Activated T-helper 1 cell treated with anti-CD3 and anti-CD28 coated beads, Interleukin-12 subunit alpha, Interleukin-12 subunit beta, Interleukin-2, Interleukin-4 antibody, amounts not matched to agents 30 ng/mL and 10 ng/mL and 1 ng/mL, durations not matched to agents 14 hours and 24 hours and 36 hours (primary cell): ENCODE measurements at regions not wholly inside any gene's neighbourhood (a gene's known extent, or its start where the extent isn't known, plus 50 kb on each side); places are given as distances from the start of the nearest gene placed in this dataset.

Experiments
- DNase-seq: peaks from one replicate; pipeline ENCODE4 v3.0.0; 2021; ENCODE audit warnings: low spot score
- H3K27ac Mint-ChIP-seq: one replicate; pipeline ENCODE4 v1.8.0; 2021; ENCODE audit warnings: mild to moderate bottlenecking, mixed read lengths
- H3K27me3 Mint-ChIP-seq: one replicate; pipeline ENCODE4 v1.8.0; 2022; ENCODE audit warnings: mild to moderate bottlenecking, moderate library complexity, mixed read lengths; ENCODE audit not compliant: insufficient read depth
- H3K36me3 Mint-ChIP-seq: one replicate; pipeline ENCODE4 v1.8.0; 2021; ENCODE audit warnings: low read depth, mixed read lengths
- H3K4me1 Mint-ChIP-seq: one replicate; pipeline ENCODE4 v1.8.0; 2021; ENCODE audit warnings: low read depth, mixed read lengths
- H3K4me3 Mint-ChIP-seq: one replicate; pipeline ENCODE4 v1.8.0; 2021; ENCODE audit warnings: mild to moderate bottlenecking, moderate library complexity, mixed read lengths
- H3K9me3 Mint-ChIP-seq: one replicate; pipeline ENCODE4 v1.8.0; 2021; ENCODE audit warnings: mixed read lengths
- intact Hi-C: fragments of 100-400 bp; cut with micrococcal nuclease; formaldehyde crosslinking; loops from one replicate; pipeline ENCODE4 v1.15.1; 2024

DNA sequence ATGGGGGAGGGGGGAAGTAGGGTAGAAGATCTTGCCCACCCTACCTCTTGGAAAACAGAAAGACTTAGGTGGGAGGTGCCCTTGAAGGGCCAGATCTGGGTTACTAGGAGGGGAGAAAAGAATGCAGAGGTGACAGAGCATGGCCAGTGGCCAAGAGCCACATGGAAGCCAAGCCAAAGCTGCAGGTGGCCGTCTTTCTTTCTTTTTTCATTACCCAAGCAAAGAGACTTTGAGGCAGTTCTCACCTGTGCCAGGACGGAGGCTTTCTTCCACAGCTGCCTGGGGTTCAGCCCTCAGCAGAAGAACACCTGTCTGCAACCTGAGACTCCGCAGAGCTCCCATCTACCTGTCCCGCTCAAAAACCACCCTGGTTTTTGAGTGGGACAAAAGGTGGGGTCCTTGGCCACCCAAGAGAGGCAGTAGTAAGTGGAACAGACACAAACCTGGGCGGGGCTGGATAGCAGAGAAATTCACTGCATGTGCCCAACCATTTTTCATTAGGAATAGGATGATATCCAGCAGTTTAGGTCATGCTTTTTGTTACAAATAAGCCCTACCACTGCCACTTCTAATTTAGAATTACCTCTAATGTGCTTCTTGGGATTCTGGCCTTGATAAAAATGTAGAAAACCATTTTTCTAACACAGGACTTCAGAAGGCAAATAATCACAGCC lies 116.5 kb downstream of the DYRK2 start:
- no peaks in the 10 kb centered on the region for H3K9me3 Mint-ChIP-seq
- DNase-seq: no peak
- H3K36me3 Mint-ChIP-seq: no peaks in the 10 kb centered on the region
- no peaks in the 10 kb centered on the region for H3K4me1 Mint-ChIP-seq
- H3K27ac Mint-ChIP-seq: no peak overlapping the region
- no peak overlapping the region for H3K4me3 Mint-ChIP-seq
- intact Hi-C loops: no loop called here
- H3K27me3 Mint-ChIP-seq: no peaks in the 10 kb centered on the region

DNA sequence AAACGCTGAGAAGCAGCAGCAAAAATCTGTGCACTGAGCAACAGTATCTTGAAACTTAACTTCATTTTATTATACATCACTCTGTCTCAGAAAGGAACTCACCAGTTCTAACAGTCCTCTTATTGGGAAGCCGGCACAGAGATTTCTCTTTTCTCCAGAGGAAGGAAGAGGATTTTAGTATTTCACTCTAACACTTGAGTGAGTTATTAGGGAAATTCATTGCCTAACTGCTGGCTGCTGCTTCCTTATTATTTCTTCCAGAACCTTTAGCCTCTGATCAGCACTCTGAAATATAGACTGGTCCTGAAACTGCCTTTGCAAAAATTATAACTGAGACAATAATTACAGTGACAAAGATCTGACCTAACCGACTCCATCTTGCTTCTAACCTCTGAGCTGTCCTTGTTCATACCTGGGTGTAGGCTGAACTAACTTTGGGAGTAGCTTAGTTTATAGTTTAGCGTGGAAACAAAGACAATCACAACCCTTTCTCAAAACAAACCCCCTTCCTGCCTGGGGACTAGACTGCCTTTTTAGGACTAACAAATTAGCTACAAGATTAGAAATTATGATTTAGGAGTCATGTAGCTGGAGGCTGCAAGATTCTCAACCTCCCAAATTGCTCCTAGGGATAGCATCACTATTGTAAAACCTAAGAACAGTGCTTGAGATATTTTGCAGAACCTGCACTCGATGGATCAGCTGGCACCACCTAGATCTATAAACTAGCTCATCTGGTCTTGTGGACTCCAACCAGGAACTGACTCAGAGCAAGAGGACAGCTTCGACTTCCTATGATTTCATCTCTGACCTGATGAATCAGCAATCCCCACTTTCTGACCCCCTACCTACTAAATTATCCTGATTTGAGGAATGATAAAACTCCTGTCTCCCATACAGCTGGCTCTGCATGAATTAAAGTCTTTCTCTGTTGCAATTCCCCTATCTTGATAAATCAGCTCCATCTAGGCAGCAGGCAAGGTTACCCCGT lies 117.5 kb downstream of the DYRK2 start:
- DNase-seq: no peak
- Mint-ChIP-seq H3K9me3 (no peaks in the 10 kb centered on the region), H3K27ac (no peak overlapping the region), H3K4me3 (no peak overlapping the region), H3K27me3 (no peaks in the 10 kb centered on the region), H3K4me1 (no peaks in the 10 kb centered on the region), H3K36me3 (no peaks in the 10 kb centered on the region)
- intact Hi-C loops: no loop called here

DNA sequence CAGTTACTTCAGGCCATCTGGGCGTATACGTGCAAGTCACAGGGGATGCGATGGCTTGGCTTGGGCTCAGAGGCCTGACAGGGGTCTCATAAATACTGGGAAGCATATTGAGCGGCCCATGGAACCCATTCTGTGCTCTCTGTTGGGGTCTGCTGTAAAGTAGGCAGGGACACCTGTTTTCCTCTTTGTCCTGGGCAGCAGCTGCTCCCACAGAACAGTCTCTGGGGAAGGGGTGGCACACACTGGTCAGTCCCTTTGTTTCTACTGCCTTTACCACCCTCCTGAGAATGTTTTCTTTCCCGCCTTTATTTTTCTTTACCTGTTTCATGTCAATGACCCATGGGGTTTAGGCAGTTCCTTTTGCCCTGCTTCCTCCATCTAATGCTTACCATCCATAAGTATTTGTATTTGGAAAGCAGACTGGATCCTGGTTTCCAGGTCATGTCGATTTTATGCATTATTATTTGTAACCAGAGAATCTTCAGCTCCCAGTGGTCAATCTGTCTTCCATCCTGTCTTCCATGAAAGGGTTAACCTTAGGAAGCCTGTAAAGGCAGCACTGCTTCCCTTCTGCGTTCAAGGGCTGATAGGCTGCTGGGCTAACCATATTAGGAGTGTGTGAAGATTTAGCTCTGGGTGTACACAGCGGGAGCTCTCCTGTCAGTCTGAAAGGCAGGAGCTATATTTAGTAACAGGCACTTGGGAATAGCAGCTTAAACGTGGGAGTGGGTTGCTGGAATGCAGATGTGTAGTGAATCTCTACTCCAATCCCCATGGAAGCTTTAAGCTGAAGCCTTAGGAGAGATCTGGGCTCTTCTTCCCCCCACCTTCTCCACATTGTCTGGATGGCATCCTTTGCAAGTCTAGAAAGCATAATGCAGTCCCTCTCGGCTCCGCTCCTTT lies 124.0 kb downstream of the DYRK2 start:
- H3K36me3 Mint-ChIP-seq: no peaks in the 10 kb centered on the region
- no peak overlapping the region for H3K27ac Mint-ChIP-seq

GRCh38 chr12:67773896-67774295 lies 125.4 kb downstream of the DYRK2 start:
- DNase-seq: no peak
- H3K4me3 Mint-ChIP-seq: no peak overlapping the region
- no peak overlapping the region for H3K27ac Mint-ChIP-seq
- H3K27me3 Mint-ChIP-seq: no peaks in the 10 kb centered on the region
- intact Hi-C loops: no loop called here
- H3K9me3 Mint-ChIP-seq: no peaks in the 10 kb centered on the region
- H3K36me3 Mint-ChIP-seq: no peaks in the 10 kb centered on the region
- no peaks in the 10 kb centered on the region for H3K4me1 Mint-ChIP-seq

More for the DNA sequence above, 124.0 kb downstream of the DYRK2 start:
- Mint-ChIP-seq H3K4me1 (no peaks in the 10 kb centered on the region), H3K9me3 (no peaks in the 10 kb centered on the region), H3K4me3 (no peak overlapping the region), H3K27me3 (no peaks in the 10 kb centered on the region)
- intact Hi-C loops: no loop called here
- DNase-seq: no peak

DNA sequence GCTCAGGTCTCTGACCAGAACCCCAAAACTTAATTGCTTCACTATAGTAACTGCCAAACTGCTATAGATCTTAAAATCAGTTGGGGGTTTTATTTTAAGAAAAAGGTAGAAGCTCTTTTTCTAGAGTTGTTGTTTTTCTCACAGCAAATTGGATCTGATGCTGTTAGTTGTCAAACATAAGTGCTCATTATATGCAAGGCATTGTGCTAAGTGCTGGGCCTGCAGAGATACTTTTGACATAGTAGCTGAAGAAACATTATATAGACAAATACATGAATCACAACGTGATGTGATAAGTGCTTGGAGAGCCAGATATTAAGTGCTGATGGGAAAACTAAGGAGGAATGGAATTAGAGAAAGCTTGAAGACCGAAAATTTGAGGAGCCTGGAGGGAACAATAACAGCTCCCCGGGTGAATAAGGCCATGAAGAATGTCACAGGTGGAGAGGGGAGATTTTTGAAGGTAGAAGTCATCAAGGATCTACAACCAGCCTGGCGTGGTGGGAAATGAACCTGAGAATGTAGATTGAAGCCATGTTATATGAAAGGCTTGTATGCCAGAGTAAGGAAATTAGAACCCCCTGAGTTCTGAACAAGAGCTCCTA lies 126.5 kb downstream of the DYRK2 start:
- H3K9me3 Mint-ChIP-seq: no peaks in the 10 kb centered on the region
- H3K4me1 Mint-ChIP-seq: no peaks in the 10 kb centered on the region
- H3K27me3 Mint-ChIP-seq: no peaks in the 10 kb centered on the region
- intact Hi-C loops: no loop called here
- no peak overlapping the region for H3K4me3 Mint-ChIP-seq
- H3K27ac Mint-ChIP-seq: no peak overlapping the region
- no peak for DNase-seq
- no peaks in the 10 kb centered on the region for H3K36me3 Mint-ChIP-seq

GRCh38 chr12:67780580-67781084 lies 132.1 kb downstream of the DYRK2 start:
- intact Hi-C loops: no loop called here
- H3K36me3 Mint-ChIP-seq: no peaks in the 10 kb centered on the region
- no peak for DNase-seq
- peaks cover 5% of the 10 kb centered on the region for H3K9me3 Mint-ChIP-seq
- H3K27me3 Mint-ChIP-seq: peaks cover 3% of the 10 kb centered on the region
- H3K4me3 Mint-ChIP-seq: no peak overlapping the region
- H3K27ac Mint-ChIP-seq: no peak overlapping the region
- H3K4me1 Mint-ChIP-seq: peaks cover 6% of the 10 kb centered on the region

DNA sequence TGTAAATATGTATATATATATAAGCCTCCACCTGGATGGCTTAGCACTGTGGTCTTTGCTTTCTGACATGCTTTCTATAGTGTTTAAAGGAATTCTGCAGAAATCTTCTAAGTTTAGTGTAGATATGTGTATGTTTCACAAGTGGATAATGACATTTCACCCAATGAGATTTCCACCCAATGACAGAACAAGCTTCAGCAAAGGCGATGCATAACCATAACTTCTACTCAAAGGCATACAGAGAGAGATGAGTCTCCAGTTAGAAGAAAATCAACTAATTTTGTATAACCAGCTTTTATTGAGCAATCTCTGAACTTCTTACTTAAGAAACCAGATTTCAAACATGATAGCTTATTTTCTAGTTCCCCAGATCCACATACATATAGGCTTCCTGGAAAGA lies 134.0 kb downstream of the DYRK2 start:
- intact Hi-C loops: no loop called here
- H3K27me3 Mint-ChIP-seq: peaks cover 3% of the 10 kb centered on the region
- DNase-seq: no peak

DNA sequence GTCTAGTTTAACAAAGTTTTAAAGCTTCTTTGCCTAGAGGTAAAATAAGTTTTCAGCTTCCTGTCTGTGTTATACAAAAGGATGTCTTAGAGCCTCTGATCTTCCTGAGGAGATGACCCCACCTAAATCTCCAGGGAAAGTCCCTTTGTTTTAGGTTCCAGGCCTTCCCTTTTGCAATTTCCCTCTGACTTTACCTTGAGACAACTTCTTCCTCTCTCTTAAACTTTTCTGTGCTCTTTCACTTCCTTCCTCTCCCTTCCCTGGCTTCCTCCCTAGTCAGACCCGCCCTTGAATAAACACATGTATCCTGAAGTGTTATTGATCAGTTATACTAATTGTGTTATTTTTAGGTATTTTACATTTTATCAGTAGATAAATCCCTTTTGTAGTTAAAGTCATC lies 134.8 kb downstream of the DYRK2 start:
- Mint-ChIP-seq H3K27me3 (peaks cover 3% of the 10 kb centered on the region), H3K4me3 (no peak overlapping the region), H3K4me1 (peaks cover 6% of the 10 kb centered on the region), H3K27ac (no peak overlapping the region), H3K9me3 (peaks cover 5% of the 10 kb centered on the region), H3K36me3 (no peaks in the 10 kb centered on the region)
- DNase-seq: no peak
- intact Hi-C loops: no loop called here

More for the DNA sequence above, 134.0 kb downstream of the DYRK2 start:
- H3K27ac Mint-ChIP-seq: no peak overlapping the region
- peaks cover 6% of the 10 kb centered on the region for H3K4me1 Mint-ChIP-seq
- peaks cover 5% of the 10 kb centered on the region for H3K9me3 Mint-ChIP-seq
- H3K36me3 Mint-ChIP-seq: no peaks in the 10 kb centered on the region
- H3K4me3 Mint-ChIP-seq: no peak overlapping the region

DNA sequence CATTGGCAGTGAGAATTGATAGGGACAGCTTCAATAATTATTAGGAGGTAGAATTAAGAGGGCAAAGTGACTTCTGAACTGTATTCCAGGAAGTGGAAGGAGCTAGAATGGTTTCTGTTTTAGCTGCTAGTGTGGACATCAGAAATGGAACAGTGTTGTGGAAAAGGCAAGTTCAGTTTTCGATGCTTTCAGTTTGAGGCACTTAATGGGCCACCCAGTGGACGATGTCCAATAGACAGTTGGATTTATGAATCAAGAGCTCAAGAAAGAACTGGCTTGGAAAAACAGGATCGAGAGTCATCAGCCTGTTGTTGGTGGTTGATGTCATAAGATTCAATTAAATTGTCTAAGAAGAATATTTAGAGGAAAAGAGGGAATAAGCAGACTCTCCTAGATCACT lies 136.3 kb downstream of the DYRK2 start:
- Mint-ChIP-seq H3K27me3 (peaks cover 3% of the 10 kb centered on the region), H3K4me3 (no peak overlapping the region), H3K27ac (no peak overlapping the region), H3K36me3 (no peaks in the 10 kb centered on the region), H3K4me1 (peaks cover 6% of the 10 kb centered on the region), H3K9me3 (peaks cover 5% of the 10 kb centered on the region)
- DNase-seq: no peak
- intact Hi-C loops: no loop called here

DNA sequence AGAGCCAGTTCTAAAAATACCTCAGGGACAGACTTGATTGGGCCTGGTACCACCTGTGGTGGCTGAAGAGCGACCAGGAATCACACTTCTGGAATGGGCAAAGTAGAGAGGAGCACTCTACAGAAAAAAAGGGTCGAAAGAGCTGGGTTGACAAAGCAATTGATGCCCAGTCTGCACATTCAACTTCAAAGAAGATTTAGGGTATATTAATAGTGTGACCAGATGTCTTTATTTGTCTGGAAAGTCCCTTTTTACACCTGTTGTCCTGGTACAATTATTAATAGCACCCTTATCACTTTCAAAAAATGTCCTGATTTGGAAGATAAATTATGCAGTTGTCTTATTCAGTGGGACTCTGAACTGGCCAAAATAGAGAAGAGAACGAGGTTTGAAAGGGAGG lies 137.5 kb downstream of the DYRK2 start:
- peaks cover 3% of the 10 kb centered on the region for H3K27me3 Mint-ChIP-seq
- no peak overlapping the region for H3K27ac Mint-ChIP-seq
- intact Hi-C loops: no loop called here
- H3K4me3 Mint-ChIP-seq: no peak overlapping the region
- H3K36me3 Mint-ChIP-seq: no peaks in the 10 kb centered on the region
- no peak for DNase-seq
- peaks cover 6% of the 10 kb centered on the region for H3K4me1 Mint-ChIP-seq
- H3K9me3 Mint-ChIP-seq: peaks cover 5% of the 10 kb centered on the region

DNA sequence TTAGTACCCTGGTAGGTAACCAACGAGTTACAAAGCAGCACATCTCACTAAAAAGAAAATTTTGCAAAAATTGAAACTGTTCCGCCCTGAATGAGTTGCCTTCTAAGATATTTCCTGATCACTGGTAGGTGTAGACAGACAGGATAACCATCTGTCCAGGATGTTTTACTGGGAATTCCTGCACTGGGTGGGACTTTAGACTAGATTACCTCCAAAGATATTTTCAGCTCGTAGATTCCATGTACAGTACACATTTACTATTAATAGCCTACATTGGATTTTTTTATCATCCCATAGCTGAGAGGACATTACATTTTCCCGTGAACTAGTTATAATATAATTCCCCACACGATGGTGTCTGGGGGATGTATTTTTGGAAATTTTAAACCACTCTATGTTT lies 139.6 kb downstream of the DYRK2 start:
- H3K27ac Mint-ChIP-seq: no peak overlapping the region
- intact Hi-C loops: no loop called here
- H3K27me3 Mint-ChIP-seq: peaks cover 3% of the 10 kb centered on the region
- H3K4me3 Mint-ChIP-seq: no peak overlapping the region
- H3K9me3 Mint-ChIP-seq: peaks cover 14% of the 10 kb centered on the region
- H3K36me3 Mint-ChIP-seq: peaks cover 2% of the 10 kb centered on the region
- H3K4me1 Mint-ChIP-seq: peaks cover 6% of the 10 kb centered on the region
- DNase-seq: no peak

DNA sequence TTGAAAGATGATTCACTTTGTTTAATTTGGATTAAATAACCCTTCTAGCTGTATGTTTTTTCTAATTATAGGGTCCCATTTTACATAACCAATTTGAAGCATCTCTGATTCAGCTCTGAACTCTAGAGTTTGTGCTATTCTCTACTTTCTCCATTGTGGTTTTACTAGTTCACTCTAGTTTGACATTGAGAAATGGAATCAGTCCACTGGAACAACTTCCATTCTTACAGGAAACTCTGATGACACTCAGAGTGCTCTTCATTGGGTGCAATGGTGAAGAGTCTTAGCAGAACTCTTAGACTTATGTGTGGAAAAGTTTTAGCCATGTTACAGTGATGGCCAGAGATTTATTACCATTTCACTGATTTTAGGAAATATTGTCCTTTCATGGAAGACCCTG lies 140.7 kb downstream of the DYRK2 start:
- peaks cover 2% of the 10 kb centered on the region for H3K36me3 Mint-ChIP-seq
- no peak for DNase-seq
- H3K4me3 Mint-ChIP-seq: no peak overlapping the region

More for the DNA sequence above, 140.7 kb downstream of the DYRK2 start:
- Mint-ChIP-seq H3K27me3 (peaks cover 3% of the 10 kb centered on the region), H3K4me1 (no peaks in the 10 kb centered on the region), H3K27ac (no peak overlapping the region), H3K9me3 (peaks cover 13% of the 10 kb centered on the region)
- intact Hi-C loops: no loop called here
